ENCODE measurements at regions not wholly inside any gene's neighbourhood (a gene's known extent, or its start where the extent isn't known, plus 50 kb on each side); places are given as distances from the start of the nearest gene placed in this dataset.

DNA sequence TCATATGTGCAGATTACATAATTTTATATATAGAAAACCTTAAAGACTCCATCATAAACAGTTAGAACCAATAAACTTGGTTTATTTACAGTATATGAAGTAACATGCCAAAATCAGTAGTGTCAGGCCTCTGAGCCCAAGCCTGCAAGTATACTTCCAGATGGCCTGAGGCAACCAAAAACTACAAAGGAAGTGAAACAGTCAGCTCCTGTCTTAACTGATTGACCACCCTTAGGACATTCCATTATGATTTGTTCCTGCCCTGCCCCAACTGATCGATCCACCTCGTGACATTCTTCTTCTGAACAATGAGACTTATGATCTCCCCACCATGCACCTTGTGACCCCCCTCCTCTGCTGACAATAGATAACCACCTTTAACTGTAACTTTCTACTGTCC lies 630.3 kb downstream of the AMY1C start:
- TF ChIP-seq, protein P1, sequence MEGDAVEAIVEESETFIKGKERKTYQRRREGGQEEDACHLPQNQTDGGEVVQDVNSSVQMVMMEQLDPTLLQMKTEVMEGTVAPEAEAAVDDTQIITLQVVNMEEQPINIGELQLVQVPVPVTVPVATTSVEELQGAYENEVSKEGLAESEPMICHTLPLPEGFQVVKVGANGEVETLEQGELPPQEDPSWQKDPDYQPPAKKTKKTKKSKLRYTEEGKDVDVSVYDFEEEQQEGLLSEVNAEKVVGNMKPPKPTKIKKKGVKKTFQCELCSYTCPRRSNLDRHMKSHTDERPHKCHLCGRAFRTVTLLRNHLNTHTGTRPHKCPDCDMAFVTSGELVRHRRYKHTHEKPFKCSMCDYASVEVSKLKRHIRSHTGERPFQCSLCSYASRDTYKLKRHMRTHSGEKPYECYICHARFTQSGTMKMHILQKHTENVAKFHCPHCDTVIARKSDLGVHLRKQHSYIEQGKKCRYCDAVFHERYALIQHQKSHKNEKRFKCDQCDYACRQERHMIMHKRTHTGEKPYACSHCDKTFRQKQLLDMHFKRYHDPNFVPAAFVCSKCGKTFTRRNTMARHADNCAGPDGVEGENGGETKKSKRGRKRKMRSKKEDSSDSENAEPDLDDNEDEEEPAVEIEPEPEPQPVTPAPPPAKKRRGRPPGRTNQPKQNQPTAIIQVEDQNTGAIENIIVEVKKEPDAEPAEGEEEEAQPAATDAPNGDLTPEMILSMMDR (conservative IDR thresholded peaks at IDR 0.05; ENCODE audit: low read length): no peak
- DNase-seq (ENCODE audit: low read depth): no peak
- no peak overlapping the region for H3K4me3 ChIP-seq (ENCODE audit: low read length)

- H3K4me3 ChIP-seq (ENCODE audit: low read length): no peak overlapping the region
- TF ChIP-seq, protein P1 (conservative IDR thresholded peaks at IDR 0.05; ENCODE audit: low read length): no peak
- DNase-seq (ENCODE audit: low read depth): no peak
These were observed 638.2 kb downstream of the AMY1C start for GRCh38 chr1:104387716-104388508.

DNA sequence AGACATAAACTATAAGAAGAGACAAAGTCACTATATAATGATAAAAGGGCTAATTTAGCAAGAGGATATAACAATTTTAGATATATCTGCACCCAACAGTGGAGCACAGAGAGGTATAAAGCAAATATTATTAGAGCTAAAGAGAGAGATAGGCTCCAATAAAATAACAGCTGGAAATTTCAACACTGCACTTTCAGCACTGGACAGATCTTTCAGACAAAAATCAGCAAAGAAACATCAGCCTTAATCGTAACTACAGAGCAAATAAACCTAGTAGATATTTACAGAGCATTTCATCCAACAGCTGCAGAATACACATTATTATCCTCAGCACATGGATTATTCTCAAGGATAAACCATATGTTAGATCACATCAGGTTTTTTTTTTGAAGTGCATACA lies 642.9 kb downstream of the AMY1C start:
- DNase-seq (ENCODE audit: low read depth): no peak
- TF ChIP-seq, protein P1 (conservative IDR thresholded peaks at IDR 0.05; ENCODE audit: low read length): no peak
- H3K4me3 ChIP-seq (ENCODE audit: low read length): no peak overlapping the region

DNA sequence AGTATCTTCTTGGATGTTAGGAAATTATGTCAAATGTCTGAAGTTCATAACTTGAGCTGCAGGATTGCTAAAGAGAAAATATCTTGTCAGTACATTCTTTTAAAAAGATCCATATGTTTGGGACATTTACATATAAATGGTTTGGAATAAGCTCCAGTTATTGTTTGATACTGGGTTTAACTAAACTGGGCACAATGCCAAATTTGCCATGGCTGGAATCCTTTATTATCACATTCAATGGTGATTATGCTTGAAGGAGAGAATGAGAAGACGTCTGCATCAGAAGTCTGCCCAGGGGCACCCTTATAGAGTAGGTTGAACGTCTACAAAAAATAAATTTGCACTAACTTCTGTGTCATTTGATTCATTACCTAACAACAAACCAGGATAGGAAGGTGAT lies 652.5 kb downstream of the AMY1C start:
- no peak for DNase-seq (ENCODE audit: low read depth)

DNA sequence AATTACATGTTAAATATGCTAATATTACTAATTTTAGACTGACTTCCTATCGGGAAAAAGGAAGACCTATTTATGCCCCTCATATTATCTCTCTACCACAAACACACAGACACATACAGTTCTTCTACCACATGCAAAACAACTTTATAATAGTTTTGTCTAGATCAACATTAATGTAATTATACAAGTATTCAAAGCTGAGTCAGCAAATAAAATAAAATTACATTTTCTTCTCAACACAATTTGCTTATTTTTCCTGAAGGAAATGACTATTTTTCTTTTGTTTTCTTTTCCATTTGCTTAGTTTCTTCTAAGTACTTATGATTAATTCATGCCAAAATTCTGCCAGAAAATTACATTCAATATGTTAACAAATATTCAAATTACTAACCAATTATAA lies 654.2 kb downstream of the AMY1C start:
- no peak for DNase-seq (ENCODE audit: low read depth)
- no peak overlapping the region for H3K4me3 ChIP-seq (ENCODE audit: low read length)
- TF ChIP-seq, protein P1 (conservative IDR thresholded peaks at IDR 0.05; ENCODE audit: low read length): no peak

More for the DNA sequence above, 652.5 kb downstream of the AMY1C start:
- no peak overlapping the region for H3K4me3 ChIP-seq (ENCODE audit: low read length)
- TF ChIP-seq, protein P1 (conservative IDR thresholded peaks at IDR 0.05; ENCODE audit: low read length): no peak

- DNase-seq (ENCODE audit: low read depth): no peak
- TF ChIP-seq, protein P1 (conservative IDR thresholded peaks at IDR 0.05; ENCODE audit: low read length): no peak
- H3K4me3 ChIP-seq (ENCODE audit: low read length): no peak overlapping the region
These were observed 657.0 kb downstream of the AMY1C start for GRCh38 chr1:104406728-104407127.

GRCh38 chr1:104408268-104408667 lies 658.6 kb downstream of the AMY1C start:
- no peak overlapping the region for H3K4me3 ChIP-seq (ENCODE audit: low read length)
- no peak for DNase-seq (ENCODE audit: low read depth)
- TF ChIP-seq, protein P1 (conservative IDR thresholded peaks at IDR 0.05; ENCODE audit: low read length): no peak
